ENCODE measurements at regions not wholly inside any gene's neighbourhood (a gene's known extent, or its start where the extent isn't known, plus 50 kb on each side); places are given as distances from the start of the nearest gene placed in this dataset.

DNA sequence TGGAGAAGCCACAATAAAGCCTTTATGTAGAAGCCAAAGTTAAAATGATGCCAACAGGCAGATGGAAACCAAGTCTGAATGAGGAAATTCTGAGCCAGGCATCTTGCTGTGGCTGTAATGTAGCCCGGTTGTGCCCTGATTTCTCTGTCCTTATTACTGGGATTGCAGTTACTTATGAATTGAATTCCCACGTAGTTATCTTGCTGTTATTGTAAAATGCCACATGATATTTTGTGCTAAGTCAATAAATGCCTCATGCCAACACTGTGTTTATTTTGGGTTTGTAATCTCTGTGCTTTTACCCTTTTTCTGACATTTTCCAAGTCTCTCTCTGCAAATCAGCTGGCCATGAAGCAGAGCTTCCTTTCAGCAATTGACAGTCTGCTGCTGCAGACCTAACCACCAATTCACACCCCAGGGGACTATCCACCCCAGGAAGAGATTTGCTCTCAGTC is 486.1 kb upstream of the GOLIM4 start:
- no peaks in the 10 kb centered on the region for H3K4me1 ChIP-seq (ENCODE audit: control insufficient read depth, insufficient read depth, low read length)
- WGBS (ENCODE audit: insufficient coverage, insufficient read length) = no CpG with 5 or more reads among the region's 2 CpGs
- H3K27me3 ChIP-seq (ENCODE audit: control insufficient read depth, insufficient read depth, low read length) = no peaks in the 10 kb centered on the region
- H3K27ac ChIP-seq (ENCODE audit: low read length) = no peak overlapping the region
- H3K9me3 ChIP-seq (ENCODE audit: control insufficient read depth, insufficient read depth, low read length) = no peaks in the 10 kb centered on the region
- no peak for DNase-seq (ENCODE audit: low read depth, low spot score)
- H3K36me3 ChIP-seq (ENCODE audit: control insufficient read depth, insufficient read depth, low read length) = no peaks in the 10 kb centered on the region
- H3K4me3 ChIP-seq (ENCODE audit: low read length) = no peak overlapping the region

DNA sequence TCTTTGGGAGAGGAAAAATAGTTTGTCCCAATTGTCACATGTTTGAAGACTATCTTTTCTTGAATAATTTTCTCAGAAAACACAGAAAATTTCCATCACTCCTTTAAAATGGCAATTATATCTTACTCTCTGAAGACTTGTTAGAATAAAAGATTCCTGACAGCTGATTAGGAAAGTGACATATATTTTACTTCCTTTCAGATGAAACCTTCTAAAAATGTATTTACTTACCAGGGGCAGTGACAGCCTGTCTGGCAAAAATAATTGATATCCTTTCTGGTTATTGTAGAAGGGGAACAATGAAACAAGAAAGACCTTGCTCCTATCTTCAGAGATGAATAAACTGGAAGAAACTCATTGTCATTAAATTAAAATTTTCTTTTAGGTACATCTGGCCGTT is 483.3 kb upstream of the GOLIM4 start:
- no peaks in the 10 kb centered on the region for H3K36me3 ChIP-seq (ENCODE audit: control insufficient read depth, insufficient read depth, low read length)
- no peak for DNase-seq (ENCODE audit: low read depth, low spot score)
- no peaks in the 10 kb centered on the region for H3K4me1 ChIP-seq (ENCODE audit: control insufficient read depth, insufficient read depth, low read length)
- WGBS (ENCODE audit: insufficient coverage, insufficient read length) = no CpG with 5 or more reads among the region's 1 CpG
- no peaks in the 10 kb centered on the region for H3K9me3 ChIP-seq (ENCODE audit: control insufficient read depth, insufficient read depth, low read length)
- H3K27ac ChIP-seq (ENCODE audit: low read length) = no peak overlapping the region
- H3K4me3 ChIP-seq (ENCODE audit: low read length) = no peak overlapping the region
- no peaks in the 10 kb centered on the region for H3K27me3 ChIP-seq (ENCODE audit: control insufficient read depth, insufficient read depth, low read length)

DNA sequence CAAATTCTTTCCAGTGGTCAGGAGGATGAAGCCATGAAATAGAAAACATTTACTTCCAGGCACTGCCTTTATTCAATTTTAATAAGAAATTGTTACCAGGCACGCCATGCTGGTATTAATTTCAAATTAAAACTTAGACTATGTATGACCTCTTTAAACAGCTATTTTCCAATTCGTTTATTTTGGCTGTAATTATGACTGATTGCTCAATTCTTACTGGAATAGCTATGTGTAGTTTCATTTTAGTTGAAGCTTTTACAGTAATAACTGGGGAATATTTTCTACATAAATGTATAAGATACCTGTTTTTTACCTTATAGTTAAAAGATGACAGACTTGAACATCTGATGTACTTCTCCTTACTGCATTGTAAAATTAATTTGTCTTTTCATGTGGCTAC is 480.0 kb upstream of the GOLIM4 start:
- Histone ChIP-seq H3K36me3 (ENCODE audit: control insufficient read depth, insufficient read depth, low read length) (no peaks in the 10 kb centered on the region), H3K4me3 (ENCODE audit: low read length) (no peak overlapping the region), H3K4me1 (ENCODE audit: control insufficient read depth, insufficient read depth, low read length) (no peaks in the 10 kb centered on the region), H3K27me3 (ENCODE audit: control insufficient read depth, insufficient read depth, low read length) (no peaks in the 10 kb centered on the region), H3K27ac (ENCODE audit: low read length) (no peak overlapping the region), H3K9me3 (ENCODE audit: control insufficient read depth, insufficient read depth, low read length) (no peaks in the 10 kb centered on the region)
- DNase-seq (ENCODE audit: low read depth, low spot score) = no peak
- WGBS (ENCODE audit: insufficient coverage, insufficient read length) = no CpG with 5 or more reads among the region's 2 CpGs

DNA sequence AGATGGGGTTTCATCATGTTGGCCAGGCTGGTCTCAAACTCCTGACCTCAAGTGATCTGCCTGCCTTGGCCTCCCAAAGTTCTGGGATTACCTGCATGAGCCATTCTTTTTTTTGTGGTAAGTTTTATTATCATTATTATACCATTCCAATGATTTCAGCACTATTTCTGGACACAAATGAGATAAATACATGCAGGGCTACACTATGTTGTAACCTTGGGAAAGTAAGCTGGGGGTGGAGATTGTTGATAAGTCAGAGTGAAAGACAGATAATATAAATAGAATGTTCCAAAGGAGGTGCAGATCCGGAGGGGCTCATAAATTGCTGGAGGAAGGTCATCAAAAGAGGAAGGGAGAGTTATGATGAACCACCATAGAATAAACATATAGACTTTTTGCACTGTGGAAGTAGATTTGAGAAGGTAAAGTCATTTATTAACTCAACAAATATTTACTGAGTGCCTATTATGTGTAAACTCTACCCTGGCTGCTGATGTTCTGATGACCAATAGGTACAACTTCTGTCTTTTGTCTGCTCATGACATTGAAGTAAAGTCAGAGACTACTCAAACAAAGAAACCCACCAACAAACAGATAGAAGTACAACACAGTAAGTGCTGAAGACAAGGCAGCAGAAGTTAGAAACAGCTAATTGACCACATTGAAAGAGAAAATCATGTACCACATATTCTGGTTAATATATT is 478.9 kb upstream of the GOLIM4 start:
- H3K9me3 ChIP-seq (ENCODE audit: control insufficient read depth, insufficient read depth, low read length) = no peaks in the 10 kb centered on the region
- no peak overlapping the region for H3K4me3 ChIP-seq (ENCODE audit: low read length)
- no peaks in the 10 kb centered on the region for H3K27me3 ChIP-seq (ENCODE audit: control insufficient read depth, insufficient read depth, low read length)
- DNase-seq (ENCODE audit: low read depth, low spot score) = no peak
- no peaks in the 10 kb centered on the region for H3K4me1 ChIP-seq (ENCODE audit: control insufficient read depth, insufficient read depth, low read length)
- no CpG with 5 or more reads among the region's 1 CpG for WGBS (ENCODE audit: insufficient coverage, insufficient read length)
- H3K27ac ChIP-seq (ENCODE audit: low read length) = no peak overlapping the region
- H3K36me3 ChIP-seq (ENCODE audit: control insufficient read depth, insufficient read depth, low read length) = no peaks in the 10 kb centered on the region

DNA sequence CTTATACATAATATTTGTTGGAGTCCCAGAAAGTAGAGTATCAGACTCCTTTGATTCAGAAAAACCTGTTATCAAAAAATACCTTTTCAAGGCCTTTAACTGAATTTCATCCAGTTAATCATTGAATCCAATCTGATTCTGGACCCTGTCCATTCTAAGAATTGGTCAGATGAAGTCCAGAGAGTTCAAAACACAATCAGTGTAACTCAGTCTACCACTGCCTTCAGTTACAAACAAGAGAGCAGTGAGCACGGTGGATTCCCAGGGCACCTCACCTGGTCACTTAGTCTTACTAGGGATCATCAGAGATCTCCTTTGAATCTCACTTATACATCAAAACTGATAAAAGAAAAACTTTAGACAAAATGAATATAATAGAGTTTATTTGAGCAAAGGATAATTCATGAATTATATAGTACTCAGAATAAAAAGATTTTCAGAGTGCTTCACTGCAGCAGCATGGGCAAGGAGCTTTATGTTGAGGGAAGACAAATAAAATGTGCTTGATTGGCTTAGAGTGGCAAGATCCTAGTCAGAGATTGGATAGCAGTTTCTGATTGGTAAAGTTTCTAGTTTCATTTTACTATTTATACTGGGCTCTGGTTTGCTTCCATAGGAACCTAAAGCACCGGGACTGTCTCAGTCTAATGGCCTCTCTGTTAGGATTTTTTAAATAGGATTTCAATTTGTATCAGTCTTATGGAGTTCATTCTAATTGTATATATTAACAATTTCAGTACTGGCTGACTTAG is 474.9 kb upstream of the GOLIM4 start:
- WGBS (ENCODE audit: insufficient coverage, insufficient read length) = no CpG with 5 or more reads among the region's 2 CpGs

DNA sequence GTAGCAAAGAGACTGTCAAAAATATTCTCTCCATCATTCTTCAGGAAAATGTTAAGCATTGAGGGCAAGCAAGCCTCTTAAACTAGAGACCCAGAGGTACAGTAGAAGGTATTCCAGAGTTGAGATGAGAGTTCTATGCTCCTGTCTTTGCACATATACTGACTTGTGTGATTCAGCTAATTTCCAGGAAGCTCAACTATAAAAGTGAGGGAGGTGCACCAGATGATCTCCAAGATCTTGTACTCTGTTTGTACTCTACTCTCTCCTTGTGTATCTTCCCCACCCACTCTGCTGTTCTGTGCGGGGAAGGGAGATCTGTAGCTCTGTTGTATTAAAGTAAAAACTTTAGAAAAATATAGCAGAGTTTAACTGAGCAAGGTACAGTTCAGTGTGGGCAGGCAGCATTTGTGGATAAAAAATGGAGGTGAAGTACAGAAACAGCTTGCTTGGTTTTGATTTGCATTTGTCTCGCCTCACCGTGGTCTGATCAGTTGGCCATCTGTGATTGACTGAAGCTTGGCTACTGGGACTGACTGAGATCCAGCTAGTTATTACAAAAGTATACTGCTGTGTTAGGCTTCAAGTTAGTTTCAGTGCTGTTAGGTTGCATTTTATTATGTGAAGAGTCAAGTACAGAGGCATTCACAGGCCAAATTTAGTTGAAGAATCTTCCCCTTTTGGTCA is 463.1 kb upstream of the GOLIM4 start:
- Histone ChIP-seq H3K4me3 (ENCODE audit: low read length) (no peak overlapping the region), H3K4me1 (ENCODE audit: control insufficient read depth, insufficient read depth, low read length) (no peaks in the 10 kb centered on the region), H3K27ac (ENCODE audit: low read length) (no peak overlapping the region), H3K9me3 (ENCODE audit: control insufficient read depth, insufficient read depth, low read length) (no peaks in the 10 kb centered on the region), H3K27me3 (ENCODE audit: control insufficient read depth, insufficient read depth, low read length) (no peaks in the 10 kb centered on the region), H3K36me3 (ENCODE audit: control insufficient read depth, insufficient read depth, low read length) (no peaks in the 10 kb centered on the region)
- no CpG with 5 or more reads among the region's 3 CpGs for WGBS (ENCODE audit: insufficient coverage, insufficient read length)
- no peak for DNase-seq (ENCODE audit: low read depth, low spot score)

More for the DNA sequence above, 474.9 kb upstream of the GOLIM4 start:
- H3K36me3 ChIP-seq (ENCODE audit: control insufficient read depth, insufficient read depth, low read length) = no peaks in the 10 kb centered on the region
- H3K27me3 ChIP-seq (ENCODE audit: control insufficient read depth, insufficient read depth, low read length) = no peaks in the 10 kb centered on the region
- H3K27ac ChIP-seq (ENCODE audit: low read length) = no peak overlapping the region
- no peak overlapping the region for H3K4me3 ChIP-seq (ENCODE audit: low read length)
- H3K4me1 ChIP-seq (ENCODE audit: control insufficient read depth, insufficient read depth, low read length) = no peaks in the 10 kb centered on the region
- no peaks in the 10 kb centered on the region for H3K9me3 ChIP-seq (ENCODE audit: control insufficient read depth, insufficient read depth, low read length)
- no peak for DNase-seq (ENCODE audit: low read depth, low spot score)

DNA sequence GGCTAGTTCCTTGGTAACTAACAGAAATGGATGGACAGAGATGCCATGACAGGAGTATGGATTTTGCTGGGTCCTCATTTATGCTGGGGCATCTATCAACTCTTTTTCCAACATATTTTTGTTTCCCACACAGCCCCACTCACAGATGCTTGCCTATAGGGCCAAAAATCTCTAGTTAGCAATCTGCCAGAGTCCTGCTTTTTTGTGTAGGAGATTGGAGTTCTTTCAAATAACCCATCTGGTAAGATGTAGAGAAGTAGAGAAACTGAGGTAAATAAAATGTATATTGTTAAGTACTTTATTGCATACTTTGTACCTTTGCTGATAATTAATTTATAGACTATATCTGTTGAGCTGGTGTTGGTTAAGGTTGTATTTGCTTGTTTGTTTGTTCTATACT is 456.5 kb upstream of the GOLIM4 start:
- Histone ChIP-seq H3K4me1 (ENCODE audit: control insufficient read depth, insufficient read depth, low read length) (no peaks in the 10 kb centered on the region), H3K27me3 (ENCODE audit: control insufficient read depth, insufficient read depth, low read length) (no peaks in the 10 kb centered on the region), H3K36me3 (ENCODE audit: control insufficient read depth, insufficient read depth, low read length) (no peaks in the 10 kb centered on the region), H3K27ac (ENCODE audit: low read length) (no peak overlapping the region), H3K4me3 (ENCODE audit: low read length) (no peak overlapping the region), H3K9me3 (ENCODE audit: control insufficient read depth, insufficient read depth, low read length) (no peaks in the 10 kb centered on the region)
- DNase-seq (ENCODE audit: low read depth, low spot score) = no peak

DNA sequence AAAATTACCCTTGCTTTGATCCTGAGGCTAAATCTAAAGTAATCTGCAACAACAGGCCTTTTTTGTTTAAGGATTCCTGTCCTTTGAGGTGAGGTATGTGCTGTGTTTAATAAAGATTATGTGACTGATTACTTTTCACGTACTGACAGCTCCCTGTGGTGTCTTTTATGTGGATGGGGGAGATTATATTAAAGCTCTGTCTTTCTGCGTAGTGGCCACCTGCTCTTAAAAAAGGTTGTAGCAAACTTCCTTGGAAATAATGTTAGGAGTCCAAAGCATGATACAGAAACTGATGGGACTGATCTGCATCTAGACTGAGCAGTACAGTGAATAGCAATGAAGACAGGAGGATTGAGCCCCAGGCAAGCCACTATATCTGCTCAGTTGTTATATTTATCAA is 453.0 kb upstream of the GOLIM4 start:
- Histone ChIP-seq H3K4me3 (ENCODE audit: low read length) (no peak overlapping the region), H3K36me3 (ENCODE audit: control insufficient read depth, insufficient read depth, low read length) (no peaks in the 10 kb centered on the region), H3K27me3 (ENCODE audit: control insufficient read depth, insufficient read depth, low read length) (no peaks in the 10 kb centered on the region), H3K9me3 (ENCODE audit: control insufficient read depth, insufficient read depth, low read length) (no peaks in the 10 kb centered on the region), H3K4me1 (ENCODE audit: control insufficient read depth, insufficient read depth, low read length) (peaks cover 4% of the 10 kb centered on the region), H3K27ac (ENCODE audit: low read length) (no peak overlapping the region)
- no peak for DNase-seq (ENCODE audit: low read depth, low spot score)
- no CpG with 5 or more reads among the region's 2 CpGs for WGBS (ENCODE audit: insufficient coverage, insufficient read length)

DNA sequence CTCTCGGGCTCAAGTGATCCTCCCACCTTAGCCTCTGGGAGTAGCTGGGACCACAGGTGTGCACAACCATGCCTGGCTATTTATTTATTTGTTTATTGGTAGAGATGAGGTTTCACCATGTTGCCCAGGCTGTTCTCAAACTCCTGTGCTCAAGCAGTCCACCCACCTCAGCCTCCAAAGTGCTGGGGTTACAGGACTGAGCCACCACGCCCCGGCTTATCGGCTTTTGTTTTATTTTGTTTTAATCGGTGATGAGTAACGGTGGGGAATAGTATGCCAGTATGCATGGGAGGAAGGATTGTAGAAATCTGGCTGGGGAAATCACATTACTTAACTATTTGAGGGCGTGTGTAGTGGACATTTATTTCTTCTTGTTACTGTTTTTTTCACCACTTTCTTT is 451.0 kb upstream of the GOLIM4 start:
- Histone ChIP-seq H3K4me1 (ENCODE audit: control insufficient read depth, insufficient read depth, low read length) (peaks cover 4% of the 10 kb centered on the region), H3K27ac (ENCODE audit: low read length) (no peak overlapping the region), H3K4me3 (ENCODE audit: low read length) (no peak overlapping the region), H3K27me3 (ENCODE audit: control insufficient read depth, insufficient read depth, low read length) (no peaks in the 10 kb centered on the region), H3K36me3 (ENCODE audit: control insufficient read depth, insufficient read depth, low read length) (no peaks in the 10 kb centered on the region), H3K9me3 (ENCODE audit: control insufficient read depth, insufficient read depth, low read length) (no peaks in the 10 kb centered on the region)
- DNase-seq (ENCODE audit: low read depth, low spot score) = no peak
- WGBS (ENCODE audit: insufficient coverage, insufficient read length) = 100% methylated on average over 2 of the region's 7 CpGs

DNA sequence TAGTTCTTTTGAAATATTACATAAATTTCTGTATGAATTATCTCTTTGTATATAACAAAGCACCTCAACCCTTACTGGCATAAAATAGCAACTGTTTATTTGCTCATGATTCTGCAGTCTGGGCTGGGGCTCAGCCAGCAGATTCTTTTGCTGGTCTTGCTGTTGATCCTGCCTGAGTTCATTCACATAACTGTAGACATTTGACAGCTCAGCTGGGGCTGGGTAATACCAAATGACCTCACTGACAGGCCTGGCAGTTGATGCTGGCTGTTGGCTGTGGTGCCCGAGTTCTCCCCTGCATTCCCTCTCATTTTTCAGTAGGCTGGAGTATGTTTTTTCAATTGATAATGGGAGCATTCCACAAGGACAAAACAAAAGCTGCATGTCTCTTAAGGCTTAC is 449.9 kb upstream of the GOLIM4 start:
- Histone ChIP-seq H3K27me3 (ENCODE audit: control insufficient read depth, insufficient read depth, low read length) (no peaks in the 10 kb centered on the region), H3K4me3 (ENCODE audit: low read length) (no peak overlapping the region), H3K27ac (ENCODE audit: low read length) (no peak overlapping the region), H3K36me3 (ENCODE audit: control insufficient read depth, insufficient read depth, low read length) (no peaks in the 10 kb centered on the region), H3K9me3 (ENCODE audit: control insufficient read depth, insufficient read depth, low read length) (no peaks in the 10 kb centered on the region), H3K4me1 (ENCODE audit: control insufficient read depth, insufficient read depth, low read length) (peaks cover 4% of the 10 kb centered on the region)
- no peak for DNase-seq (ENCODE audit: low read depth, low spot score)
- no CpG with 5 or more reads among the region's 1 CpG for WGBS (ENCODE audit: insufficient coverage, insufficient read length)

Data from iPS DF 6.9 (cell line).